ENCODE measurements at regions not wholly inside any gene's neighbourhood (a gene's known extent, or its start where the extent isn't known, plus 50 kb on each side); places are given as distances from the start of the nearest gene placed in this dataset.

DNA sequence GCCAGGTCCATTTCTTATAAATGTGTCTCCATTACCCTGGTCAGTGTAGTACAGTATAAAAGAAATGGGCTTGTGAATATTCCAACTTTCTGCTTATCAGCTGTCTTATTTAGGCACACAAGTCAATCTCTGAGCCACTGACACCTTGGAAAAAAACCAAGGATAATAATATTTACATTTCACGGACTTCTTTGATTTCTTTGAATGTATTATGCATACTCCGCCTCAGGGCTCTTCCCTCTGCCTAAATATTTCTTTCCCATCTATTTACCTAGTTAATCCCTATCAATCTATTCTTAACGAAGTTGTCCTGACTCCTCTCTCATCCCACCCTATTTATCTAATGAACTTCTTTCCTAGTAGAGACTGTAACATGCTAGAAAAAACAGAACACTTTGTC lies 253.8 kb downstream of the CRPPA start:
- no peak for DNase-seq (ENCODE audit: low read depth, low spot score)

DNA sequence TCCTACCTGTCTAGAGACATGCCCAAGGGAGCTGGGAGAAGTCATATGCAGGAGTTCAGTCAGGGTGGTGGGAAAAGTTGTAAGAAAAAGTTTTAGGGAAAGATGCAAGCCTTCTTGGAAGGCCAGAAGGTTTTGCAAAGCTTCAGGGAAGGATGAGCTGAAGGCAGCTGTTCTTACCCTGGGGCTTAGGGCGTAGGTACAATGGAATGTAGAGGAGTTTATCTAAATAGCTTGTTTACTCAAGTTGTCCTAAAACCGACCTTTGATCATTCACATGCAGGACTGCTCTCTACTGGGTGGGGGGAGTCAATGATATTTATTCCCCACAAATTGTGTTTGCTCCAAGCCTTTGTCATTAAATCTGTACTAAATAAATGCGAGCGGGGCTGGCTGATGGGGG lies 277.0 kb downstream of the CRPPA start:
- no peak for DNase-seq (ENCODE audit: low read depth, low spot score)

GRCh38 chr7:16137944-16138343 lies 283.4 kb downstream of the CRPPA start:
- no peak for DNase-seq (ENCODE audit: low read depth, low spot score)

GRCh38 chr7:16136896-16137295 lies 284.4 kb downstream of the CRPPA start:
- no peak for DNase-seq (ENCODE audit: low read depth, low spot score)

GRCh38 chr7:16135658-16136057 lies 285.7 kb downstream of the CRPPA start:
- no peak for DNase-seq (ENCODE audit: low read depth, low spot score)

- DNase-seq (ENCODE audit: low read depth, low spot score), result peak; percentile 8
These were observed 290.9 kb downstream of the CRPPA start for GRCh38 chr7:16130111-16131110.

DNA sequence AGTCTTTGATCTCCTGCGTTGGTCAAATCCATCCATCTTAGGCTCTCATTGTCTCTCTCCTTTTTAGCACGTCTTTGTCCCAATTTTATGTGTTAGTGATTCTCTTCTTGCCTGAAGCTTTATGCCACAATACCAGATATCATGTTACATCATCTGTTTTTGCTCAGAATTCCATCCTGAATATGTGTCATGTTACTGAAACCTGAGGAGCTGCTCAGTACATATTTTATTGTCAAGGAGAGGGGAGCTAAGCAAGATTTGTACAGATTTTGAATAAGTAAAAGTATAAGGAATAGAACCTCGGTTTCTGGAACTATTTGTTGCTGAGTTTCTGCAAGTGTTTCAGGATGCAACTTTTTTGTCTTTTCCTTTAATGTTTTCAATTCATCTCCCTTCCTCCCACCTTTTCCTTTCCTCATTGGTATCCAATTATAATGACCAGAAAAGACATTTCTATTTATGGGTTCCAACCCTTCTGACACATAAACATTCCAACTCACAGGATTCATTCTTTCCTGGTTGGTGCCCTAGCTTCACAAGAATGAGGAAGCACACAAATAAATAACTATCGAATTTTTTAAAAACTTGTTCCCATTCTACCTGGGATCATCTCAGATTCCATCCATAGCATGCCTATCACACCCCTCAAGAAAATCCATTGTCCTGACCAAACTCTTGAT lies 291.8 kb downstream of the CRPPA start:
- DNase-seq (ENCODE audit: low read depth, low spot score), result peak; percentile 54

GRCh38 chr7:16123117-16123770 lies 298.1 kb downstream of the CRPPA start:
- no peak for DNase-seq (ENCODE audit: low read depth, low spot score)

GRCh38 chr7:16121876-16122390 lies 299.4 kb downstream of the CRPPA start:
- no peak for DNase-seq (ENCODE audit: low read depth, low spot score)

DNA sequence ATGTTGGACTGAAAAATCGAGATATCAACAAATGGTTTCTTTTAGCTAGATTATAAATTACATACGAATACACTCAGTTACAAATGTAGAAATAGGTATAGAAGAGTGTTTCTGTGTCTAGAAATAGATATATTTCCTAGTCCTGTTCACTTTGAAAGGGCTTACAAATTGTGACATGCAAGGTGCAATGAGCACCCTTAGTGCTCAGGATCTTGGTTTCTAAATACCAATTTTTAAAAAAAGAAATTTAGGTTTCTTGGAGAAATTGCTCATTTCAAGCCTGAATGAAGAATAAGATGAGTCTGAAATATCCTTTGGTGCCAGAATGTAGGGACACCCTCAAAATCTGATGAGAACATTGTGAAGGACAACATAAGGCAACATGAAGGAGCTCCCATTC lies 306.0 kb downstream of the CRPPA start:
- DNase-seq (ENCODE audit: low read depth, low spot score), result no peak

GRCh38 chr7:16114633-16115032 lies 306.7 kb downstream of the CRPPA start:
- peak; percentile 35 for DNase-seq (ENCODE audit: low read depth, low spot score)

GRCh38 chr7:16114071-16114470 lies 307.3 kb downstream of the CRPPA start:
- no peak for DNase-seq (ENCODE audit: low read depth, low spot score)

GRCh38 chr7:16113058-16113457 lies 308.3 kb downstream of the CRPPA start:
- no peak for DNase-seq (ENCODE audit: low read depth, low spot score)

- no peak for DNase-seq (ENCODE audit: low read depth, low spot score)
These were observed 314.5 kb downstream of the CRPPA start for GRCh38 chr7:16106869-16107268.

- DNase-seq (ENCODE audit: low read depth, low spot score), result no peak
These were observed 315.0 kb downstream of the CRPPA start for GRCh38 chr7:16106300-16106699.

GRCh38 chr7:16099302-16099849 lies 322.0 kb downstream of the CRPPA start:
- no peak for DNase-seq (ENCODE audit: low read depth, low spot score)

GRCh38 chr7:16098585-16099179 lies 322.7 kb downstream of the CRPPA start:
- DNase-seq (ENCODE audit: low read depth, low spot score), result no peak

- DNase-seq (ENCODE audit: low read depth, low spot score), result no peak
These were observed 323.3 kb downstream of the CRPPA start for GRCh38 chr7:16098058-16098457.

- DNase-seq (ENCODE audit: low read depth, low spot score), result no peak
These were observed 326.0 kb downstream of the CRPPA start for GRCh38 chr7:16095171-16095950.

- DNase-seq (ENCODE audit: low read depth, low spot score), result no peak
These were observed 326.7 kb downstream of the CRPPA start for GRCh38 chr7:16094651-16095050.

DNA sequence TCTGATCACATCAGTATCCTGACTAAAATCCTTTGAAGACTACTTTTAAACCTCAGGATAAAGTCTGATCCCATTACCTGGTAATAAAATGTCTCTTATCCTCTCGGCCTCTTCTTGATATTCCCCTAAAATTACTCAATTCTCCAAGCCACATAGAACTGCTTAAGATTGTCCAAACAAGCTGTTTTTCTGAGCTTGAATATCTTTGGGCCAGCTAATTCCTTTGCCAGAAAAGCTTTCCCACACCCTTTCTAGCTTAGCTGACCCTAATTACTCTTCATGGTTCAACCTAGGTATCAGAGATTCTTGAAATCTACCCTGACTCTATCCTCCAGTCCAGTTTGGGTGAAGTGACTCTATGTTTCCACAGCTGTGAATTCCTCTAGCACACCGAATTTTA lies 328.6 kb downstream of the CRPPA start:
- DNase-seq (ENCODE audit: low read depth, low spot score), result no peak

All from astrocyte of the hippocampus (primary cell).